T-helper 2 cell treated with Interferon-gamma antibody and Interleukin-4, amounts not matched to agents 5 μg/mL and 100 μg/mL, for 36 hours (primary cell): ENCODE measurements at regions not wholly inside any gene's neighbourhood (a gene's known extent, or its start where the extent isn't known, plus 50 kb on each side); places are given as distances from the start of the nearest gene placed in this dataset.

Experiments used
- DNase-seq: peaks from one replicate; pipeline ENCODE4 v3.0.0; 2021; ENCODE audit warnings: low spot score
- H3K27ac Mint-ChIP-seq: one replicate; pipeline ENCODE4 v1.8.0; 2021; ENCODE audit warnings: mild to moderate bottlenecking, mixed read lengths
- H3K27me3 Mint-ChIP-seq: one replicate; pipeline ENCODE4 v1.8.0; 2021; ENCODE audit warnings: low read depth, mixed read lengths
- H3K36me3 Mint-ChIP-seq: one replicate; pipeline ENCODE4 v1.8.0; 2021; ENCODE audit warnings: low read depth, mixed read lengths
- H3K4me1 Mint-ChIP-seq: one replicate; pipeline ENCODE4 v1.8.0; 2021; ENCODE audit warnings: low read depth, mixed read lengths
- H3K4me3 Mint-ChIP-seq: one replicate; pipeline ENCODE4 v1.8.0; 2022; ENCODE audit warnings: mild to moderate bottlenecking, moderate library complexity, mixed read lengths
- H3K9me3 Mint-ChIP-seq: one replicate; pipeline ENCODE4 v1.8.0; 2021; ENCODE audit warnings: mixed read lengths

DNA sequence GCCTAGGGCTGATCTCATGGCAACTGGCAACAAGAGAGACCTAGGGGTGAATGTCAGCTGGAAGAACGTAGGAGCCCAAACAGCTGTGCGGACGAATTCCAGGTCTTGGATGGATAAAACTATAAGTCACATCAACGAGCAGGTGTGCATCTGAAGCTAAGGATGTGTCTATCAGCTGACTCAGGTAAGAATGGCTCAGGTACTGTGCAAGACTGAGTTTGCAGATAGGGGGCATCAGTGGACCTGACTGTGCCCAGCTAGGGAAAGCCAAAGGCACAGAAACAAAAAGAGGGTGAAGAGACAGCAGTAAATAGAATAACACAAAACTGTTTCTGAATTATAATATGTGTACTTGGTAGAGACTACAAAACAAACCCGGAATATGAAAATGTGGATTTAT, 357.3 kb downstream of the ZEB2 start:
- Mint-ChIP-seq H3K27ac (no peak overlapping the region), H3K36me3 (peaks cover 3% of the 10 kb centered on the region), H3K4me1 (peaks cover 3% of the 10 kb centered on the region), H3K9me3 (no peaks in the 10 kb centered on the region), H3K27me3 (no peaks in the 10 kb centered on the region), H3K4me3 (no peak overlapping the region)
- no peak for DNase-seq

DNA sequence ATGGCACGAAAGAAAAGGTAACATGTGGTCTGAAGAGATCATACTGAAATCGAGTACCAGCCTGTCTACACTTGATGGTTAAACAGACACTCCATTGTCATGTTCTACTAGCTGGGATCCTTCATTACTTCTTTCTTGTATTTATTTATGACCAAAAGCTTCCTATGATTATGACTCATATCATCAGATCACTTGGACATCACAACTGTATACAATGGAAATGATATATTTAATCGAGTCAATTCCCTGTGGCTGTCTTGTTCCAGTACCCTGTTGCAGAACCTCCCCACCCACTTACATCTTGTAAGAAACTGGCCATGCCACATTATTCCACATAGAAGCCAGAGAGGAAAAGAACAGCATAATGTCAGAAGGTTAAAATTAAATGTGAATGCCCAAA, 358.9 kb downstream of the ZEB2 start:
- Mint-ChIP-seq H3K4me3 (no peak overlapping the region), H3K9me3 (no peaks in the 10 kb centered on the region), H3K27ac (no peak overlapping the region), H3K4me1 (peaks cover 3% of the 10 kb centered on the region), H3K27me3 (no peaks in the 10 kb centered on the region), H3K36me3 (peaks cover 3% of the 10 kb centered on the region)
- DNase-seq, result no peak

GRCh38 chr2:144159240-144159639, 360.7 kb downstream of the ZEB2 start:
- Mint-ChIP-seq H3K27ac (no peak overlapping the region), H3K27me3 (no peaks in the 10 kb centered on the region), H3K36me3 (no peaks in the 10 kb centered on the region), H3K9me3 (no peaks in the 10 kb centered on the region), H3K4me3 (no peak overlapping the region), H3K4me1 (peaks cover 3% of the 10 kb centered on the region)
- DNase-seq, result no peak

DNA sequence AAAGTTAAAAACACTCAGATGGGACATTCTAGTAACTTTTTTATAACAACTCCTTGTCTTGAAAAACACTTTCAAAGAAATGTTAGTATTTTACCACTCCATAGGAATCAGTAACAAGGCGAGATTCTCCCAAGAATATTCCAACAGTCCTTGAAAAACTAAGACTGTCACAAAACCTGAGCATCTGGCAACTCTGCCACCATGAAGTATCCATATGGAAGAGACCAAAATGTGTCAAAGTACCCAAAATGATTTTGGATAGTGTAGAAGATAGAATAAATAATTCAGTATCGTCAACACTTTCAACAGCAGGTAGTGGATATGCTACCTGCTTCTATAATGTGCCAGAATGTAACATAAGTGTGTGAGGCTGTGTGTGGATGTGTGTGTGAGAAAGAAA, 361.8 kb downstream of the ZEB2 start:
- H3K27ac Mint-ChIP-seq, result no peak overlapping the region
- peaks cover 3% of the 10 kb centered on the region for H3K4me1 Mint-ChIP-seq
- H3K4me3 Mint-ChIP-seq, result no peak overlapping the region
- H3K9me3 Mint-ChIP-seq, result no peaks in the 10 kb centered on the region
- no peak for DNase-seq
- H3K36me3 Mint-ChIP-seq, result no peaks in the 10 kb centered on the region
- H3K27me3 Mint-ChIP-seq, result no peaks in the 10 kb centered on the region

DNA sequence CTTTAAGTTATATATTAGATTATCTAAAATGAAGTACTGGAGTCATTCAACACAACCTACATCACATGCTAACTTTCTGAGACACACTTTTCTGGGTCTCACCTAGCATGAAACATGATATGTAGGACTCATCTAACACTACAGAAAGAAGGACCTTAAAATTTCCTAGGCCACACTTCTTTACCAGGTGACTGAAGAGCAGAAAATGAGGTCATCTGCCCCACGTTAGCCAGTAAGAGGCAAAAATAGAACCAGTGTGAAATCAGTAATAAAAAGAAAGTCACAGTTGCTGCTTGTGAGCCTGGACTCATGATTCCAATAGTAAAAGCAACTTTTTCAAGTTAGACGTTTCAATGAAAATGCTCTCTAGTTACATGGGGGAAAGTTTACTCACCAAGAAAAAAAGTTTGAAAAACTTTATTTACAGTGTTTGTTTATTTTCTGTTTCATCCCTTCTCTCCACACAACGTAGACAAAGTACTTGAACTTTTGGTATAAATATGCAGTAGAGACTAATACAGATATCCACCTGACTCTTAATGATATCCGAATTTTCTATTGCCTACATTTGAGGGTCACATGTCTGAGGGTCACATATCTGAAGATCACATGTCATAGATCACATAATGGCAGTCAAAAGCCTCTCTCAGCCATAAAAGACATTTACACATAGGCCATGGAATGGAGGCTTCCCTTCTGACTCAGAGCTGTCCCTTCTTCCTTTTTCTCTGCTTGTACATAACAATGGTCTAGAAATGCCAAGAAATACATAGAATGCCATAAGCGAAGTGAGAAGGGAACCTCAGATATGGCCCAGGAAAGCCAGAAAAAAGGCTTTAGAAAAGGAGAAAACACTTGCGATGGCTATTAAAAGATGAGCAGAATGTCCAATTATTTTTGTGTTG, 362.9 kb downstream of the ZEB2 start:
- no peak overlapping the region for H3K4me3 Mint-ChIP-seq
- no peaks in the 10 kb centered on the region for H3K36me3 Mint-ChIP-seq
- DNase-seq, result no peak
- no peak overlapping the region for H3K27ac Mint-ChIP-seq
- no peaks in the 10 kb centered on the region for H3K27me3 Mint-ChIP-seq
- H3K4me1 Mint-ChIP-seq, result peaks cover 3% of the 10 kb centered on the region
- H3K9me3 Mint-ChIP-seq, result no peaks in the 10 kb centered on the region

DNA sequence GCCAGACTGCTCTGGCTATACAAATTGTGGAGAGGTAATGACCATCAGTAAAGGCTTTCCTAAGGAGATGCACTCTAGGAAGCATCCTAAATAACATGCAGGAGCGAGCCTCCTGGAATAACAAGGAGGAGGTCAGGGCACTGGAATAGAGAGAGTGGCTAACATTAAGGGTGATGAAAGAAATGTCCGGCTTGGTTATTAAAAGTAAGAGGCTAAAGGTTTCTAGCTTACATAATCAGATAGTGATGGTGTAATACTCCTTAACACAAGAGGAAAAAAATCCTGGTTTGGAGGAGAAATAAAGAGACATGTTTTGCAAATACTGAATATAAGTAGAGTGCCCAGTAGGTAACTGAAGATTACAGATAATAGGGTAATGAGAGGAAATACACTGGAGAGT, 365.7 kb downstream of the ZEB2 start:
- H3K27ac Mint-ChIP-seq, result no peak overlapping the region
- H3K27me3 Mint-ChIP-seq, result no peaks in the 10 kb centered on the region
- H3K4me3 Mint-ChIP-seq, result no peak overlapping the region
- peaks cover 6% of the 10 kb centered on the region for H3K4me1 Mint-ChIP-seq
- DNase-seq, result no peak
- H3K36me3 Mint-ChIP-seq, result no peaks in the 10 kb centered on the region
- no peaks in the 10 kb centered on the region for H3K9me3 Mint-ChIP-seq

DNA sequence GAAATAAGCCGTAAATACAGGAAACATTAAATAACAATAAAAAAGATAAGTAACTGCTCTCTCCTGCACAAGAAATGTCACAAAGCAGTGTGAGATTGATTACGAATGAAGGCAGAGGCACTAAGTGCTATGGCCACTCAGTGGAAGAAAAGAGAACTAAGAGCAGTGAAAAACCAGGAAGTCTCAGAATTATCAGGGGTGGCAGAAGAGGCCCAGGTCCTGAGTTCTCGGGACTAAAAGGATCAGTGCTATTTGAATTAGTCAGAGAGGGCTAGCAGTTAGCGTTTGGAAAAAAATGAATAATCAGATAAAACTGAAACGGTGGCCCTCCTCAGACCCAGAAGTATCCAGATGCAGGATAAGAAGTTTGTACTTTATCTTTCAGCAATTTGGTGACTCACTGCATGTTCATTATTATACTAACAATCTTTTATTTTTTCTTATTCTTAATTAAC, 367.1 kb downstream of the ZEB2 start:
- H3K36me3 Mint-ChIP-seq, result no peaks in the 10 kb centered on the region
- DNase-seq, result no peak
- peaks cover 6% of the 10 kb centered on the region for H3K4me1 Mint-ChIP-seq
- H3K4me3 Mint-ChIP-seq, result no peak overlapping the region
- no peak overlapping the region for H3K27ac Mint-ChIP-seq
- no peaks in the 10 kb centered on the region for H3K27me3 Mint-ChIP-seq
- H3K9me3 Mint-ChIP-seq, result no peaks in the 10 kb centered on the region

GRCh38 chr2:144151851-144152250, 368.1 kb downstream of the ZEB2 start:
- H3K9me3 Mint-ChIP-seq, result no peaks in the 10 kb centered on the region
- no peaks in the 10 kb centered on the region for H3K27me3 Mint-ChIP-seq

DNA sequence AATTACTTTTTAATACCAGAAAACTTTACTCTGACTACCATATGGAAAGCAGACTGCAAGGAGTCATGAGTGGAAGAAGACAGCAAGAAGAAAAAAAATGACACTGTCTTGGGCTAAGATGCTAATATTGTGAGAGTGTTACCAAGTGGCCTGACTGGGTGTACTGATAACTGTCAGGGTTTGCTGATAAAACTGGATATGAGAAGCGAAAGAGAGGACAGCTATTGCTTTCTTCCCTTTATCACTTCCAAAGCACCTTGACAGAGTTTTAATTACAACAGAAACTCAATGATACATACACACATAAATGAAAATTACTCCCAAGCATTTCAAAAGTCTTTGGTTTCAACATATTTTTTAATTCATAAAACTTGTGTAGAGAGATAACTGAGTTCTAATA, 368.5 kb downstream of the ZEB2 start:
- H3K9me3 Mint-ChIP-seq, result no peaks in the 10 kb centered on the region
- H3K4me3 Mint-ChIP-seq, result no peak overlapping the region
- no peak for DNase-seq
- H3K36me3 Mint-ChIP-seq, result no peaks in the 10 kb centered on the region
- H3K27ac Mint-ChIP-seq, result no peak overlapping the region
- H3K27me3 Mint-ChIP-seq, result no peaks in the 10 kb centered on the region
- H3K4me1 Mint-ChIP-seq, result peaks cover 6% of the 10 kb centered on the region

More at GRCh38 chr2:144151851-144152250, 368.1 kb downstream of the ZEB2 start:
- DNase-seq, result no peak
- Mint-ChIP-seq H3K27ac (no peak overlapping the region), H3K4me1 (peaks cover 6% of the 10 kb centered on the region), H3K4me3 (no peak overlapping the region), H3K36me3 (no peaks in the 10 kb centered on the region)

GRCh38 chr2:144147356-144147755, 372.6 kb downstream of the ZEB2 start:
- H3K36me3 Mint-ChIP-seq, result peaks cover 9% of the 10 kb centered on the region
- peaks cover 6% of the 10 kb centered on the region for H3K4me1 Mint-ChIP-seq
- no peak overlapping the region for H3K4me3 Mint-ChIP-seq
- H3K27me3 Mint-ChIP-seq, result no peaks in the 10 kb centered on the region
- no peaks in the 10 kb centered on the region for H3K9me3 Mint-ChIP-seq
- DNase-seq, result no peak
- no peak overlapping the region for H3K27ac Mint-ChIP-seq

- Mint-ChIP-seq H3K36me3 (peaks cover 9% of the 10 kb centered on the region), H3K4me3 (no peak overlapping the region), H3K27ac (no peak overlapping the region), H3K9me3 (no peaks in the 10 kb centered on the region), H3K27me3 (no peaks in the 10 kb centered on the region), H3K4me1 (peaks cover 2% of the 10 kb centered on the region)
- DNase-seq, result no peak
Measured at GRCh38 chr2:144146876-144147275, 373.0 kb downstream of the ZEB2 start.

DNA sequence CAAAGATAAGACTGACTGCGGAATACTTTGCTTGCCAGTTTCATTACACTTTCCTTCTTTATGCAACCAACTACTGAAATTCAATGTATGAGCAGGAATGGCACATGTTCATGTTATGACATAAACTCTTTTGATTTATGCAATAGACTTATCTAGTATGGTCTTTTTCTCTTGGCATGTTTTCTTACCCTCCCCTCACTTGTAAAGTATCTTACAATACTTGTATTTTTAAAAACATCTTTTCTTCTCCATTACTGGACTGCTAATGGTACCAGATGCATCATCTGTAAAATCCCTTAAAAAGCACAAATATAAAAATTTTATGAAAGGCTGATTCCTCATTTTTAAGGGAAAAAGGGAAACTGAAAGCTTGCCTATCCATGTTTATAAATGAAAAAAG, 373.8 kb downstream of the ZEB2 start:
- no peak for DNase-seq
- Mint-ChIP-seq H3K4me1 (no peaks in the 10 kb centered on the region), H3K4me3 (no peak overlapping the region), H3K27ac (no peak overlapping the region), H3K36me3 (peaks cover 11% of the 10 kb centered on the region), H3K27me3 (no peaks in the 10 kb centered on the region), H3K9me3 (no peaks in the 10 kb centered on the region)

- Mint-ChIP-seq H3K4me3 (no peak overlapping the region), H3K36me3 (peaks cover 11% of the 10 kb centered on the region), H3K27ac (no peak overlapping the region), H3K27me3 (no peaks in the 10 kb centered on the region), H3K4me1 (no peaks in the 10 kb centered on the region), H3K9me3 (no peaks in the 10 kb centered on the region)
- no peak for DNase-seq
Measured at GRCh38 chr2:144143294-144144151, 376.4 kb downstream of the ZEB2 start.

DNA sequence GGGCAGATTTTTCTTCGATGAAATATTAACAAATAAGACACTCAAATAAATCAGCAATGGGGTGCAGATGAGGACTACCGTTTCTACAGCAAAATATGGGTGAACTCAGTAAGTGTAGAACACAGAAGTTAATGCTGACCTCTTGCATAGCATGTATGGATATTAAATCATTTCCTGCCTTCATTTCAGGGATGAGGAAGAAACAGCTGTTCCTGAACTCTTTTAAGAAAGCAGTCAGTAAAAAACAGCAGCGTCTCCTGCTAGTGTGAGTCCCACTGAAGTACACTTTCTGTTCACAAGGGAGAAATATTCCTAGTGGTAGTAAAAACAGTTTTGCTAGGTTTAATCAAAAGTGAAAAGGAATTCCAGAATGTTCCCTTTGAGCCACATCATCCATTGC, 379.0 kb downstream of the ZEB2 start:
- Mint-ChIP-seq H3K9me3 (no peaks in the 10 kb centered on the region), H3K27ac (no peak overlapping the region), H3K4me3 (no peak overlapping the region), H3K4me1 (no peaks in the 10 kb centered on the region), H3K36me3 (peaks cover 12% of the 10 kb centered on the region), H3K27me3 (no peaks in the 10 kb centered on the region)
- DNase-seq, result no peak
